Endothelial cell of umbilical vein (primary cell): ENCODE measurements at regions not wholly inside any gene's neighbourhood (a gene's known extent, or its start where the extent isn't known, plus 50 kb on each side); places are given as distances from the start of the nearest gene placed in this dataset.
A peak's percentile ranks its signal among the peaks of the same experiment; 100 is the strongest.

Source experiments
- BruUV-seq: library from RNA; stranded (reverse); fragments of 400-500 nt; replicated peaks from 2 replicates; lab custom pipeline; 2021; lab: Mats Ljungman, UMichigan
- CTCF ChIA-PET: fragments of 300-600, 350-600 bp; sonication (Branson Sonifier 250); formaldehyde crosslinking; loops from one replicate; lab custom pipeline; 2021; ENCODE audit warnings: antibody characterized with exemption, inconsistent platforms; lab: Charles Lee
- POLR2A ChIA-PET: fragments of 300-600, 350-600 bp; sonication (Branson Sonifier 250); formaldehyde crosslinking; loops from one replicate; lab custom pipeline; 2021; ENCODE audit warnings: antibody characterized with exemption, inconsistent platforms; lab: Charles Lee
- DNase-seq: peaks from one replicate; pipeline ENCODE4 v3.0.0-alpha.2; 2011; ENCODE audit warnings: low read depth, low spot score
- FAIRE-seq: peaks from 2 replicates; lab custom pipeline; 2011; peaks lifted over from hg19 to GRCh38; lab: Jason Lieb, UNC
- H2AFZ ChIP-seq: 2 replicates; pipeline ENCODE4 v1.6.0; 2012; ENCODE audit warnings: low read depth, low read length, control low read depth, inconsistent platforms
- H3K27ac ChIP-seq: 2 replicates; pipeline ENCODE4 v1.5.1; 2011; ENCODE audit warnings: low read depth, mild to moderate bottlenecking, control low read depth, low read length, moderate library complexity; ENCODE audit not compliant: insufficient read depth
- H3K27me3 ChIP-seq, 2 experiments: 2 replicates each; pipeline versions ENCODE4 v1.6.0 to v1.6.1; 2011; ENCODE audit warnings: low read length in 2 of 2, mixed read lengths in 1 of 2; ENCODE audit not compliant: control insufficient read depth in 2 of 2, insufficient read depth in 2 of 2
- H3K36me3 ChIP-seq, 2 experiments: 2 replicates in 1 of 2; 3 replicates in 1 of 2; pipeline ENCODE4 v1.5.1; 2011; ENCODE audit warnings: low read length in 2 of 2, mild to moderate bottlenecking in 1 of 2, moderate library complexity in 1 of 2; ENCODE audit not compliant: control insufficient read depth in 2 of 2, insufficient read depth in 2 of 2; ENCODE audit errors: extremely low read depth in 1 of 2
- H3K4me1 ChIP-seq: 3 replicates; pipeline ENCODE4 v1.5.1; 2011; ENCODE audit warnings: mild to moderate bottlenecking, low read length; ENCODE audit not compliant: control insufficient read depth, insufficient read depth; ENCODE audit errors: extremely low read depth
- H3K4me2 ChIP-seq: 2 replicates; pipeline ENCODE4 v1.6.1; 2011; ENCODE audit warnings: low read length, control low read depth, mixed read lengths; ENCODE audit not compliant: insufficient read depth
- H3K4me3 ChIP-seq, 3 experiments: fragments of 200-600 bp in 1 of 3; sonication (generic), shearing (Covaris generic) in 1 of 3; replicated peaks in 1 of 3; 2 replicates each; pipeline ENCODE4 v1.5.1; 2011 to 2016; ENCODE audit warnings: control low read depth in 3 of 3, low read length in 3 of 3, mild to moderate bottlenecking in 2 of 3, inconsistent platforms in 1 of 3, low read depth in 1 of 3, moderate library complexity in 1 of 3; ENCODE audit not compliant: insufficient read depth in 1 of 3
- H3K79me2 ChIP-seq: 2 replicates; pipeline ENCODE4 v1.6.0; 2012; ENCODE audit warnings: low read length, inconsistent platforms; ENCODE audit not compliant: control insufficient read depth, insufficient read depth
- H3K9ac ChIP-seq: replicated peaks from 2 replicates; pipeline ENCODE3; 2011; ENCODE audit warnings: low read length, control low read depth; ENCODE audit not compliant: insufficient read depth; ENCODE audit errors: extremely low read depth
- H3K9me1 ChIP-seq: replicated peaks from 3 replicates; pipeline ENCODE4 v1.6.0; 2011; ENCODE audit warnings: mild to moderate bottlenecking, low read length; ENCODE audit not compliant: control insufficient read depth, insufficient read depth; ENCODE audit errors: extremely low read depth
- H3K9me3 ChIP-seq: replicated peaks from 2 replicates; pipeline ENCODE4 v1.5.1; 2012; ENCODE audit warnings: low read length, inconsistent platforms; ENCODE audit not compliant: control insufficient read depth, insufficient read depth
- H4K20me1 ChIP-seq: replicated peaks from 2 replicates; pipeline ENCODE3; 2011; ENCODE audit warnings: mild to moderate bottlenecking, low read length; ENCODE audit not compliant: control insufficient read depth, insufficient read depth; ENCODE audit errors: extremely low read depth
- CTCF ChIP-seq, 2 donors: IDR thresholded peaks; 1 replicate in 1 of 2; 2 replicates in 1 of 2; pipeline ENCODE4 v1.5.1; 2011; ENCODE audit warnings: low read length in 2 of 2, mild to moderate bottlenecking in 2 of 2, moderate library complexity in 2 of 2, control low read depth in 1 of 2, inconsistent platforms in 1 of 2, low read depth in 1 of 2; ENCODE audit not compliant: insufficient read depth in 1 of 2; ENCODE audit errors: extremely low read depth in 1 of 2
- EZH2 ChIP-seq: IDR thresholded peaks from 2 replicates; pipeline ENCODE4 v1.6.1; 2012; ENCODE audit warnings: borderline replicate concordance, low read depth, mild to moderate bottlenecking, moderate library complexity, low read length, inconsistent platforms; ENCODE audit not compliant: severe bottlenecking
- FOS ChIP-seq: IDR thresholded peaks from 2 replicates; pipeline ENCODE4 v1.6.1; 2011; ENCODE audit warnings: mild to moderate bottlenecking, low read length, moderate library complexity, borderline replicate concordance; ENCODE audit not compliant: insufficient read depth
- GATA2 ChIP-seq: IDR thresholded peaks from 2 replicates; pipeline ENCODE4 v1.7.0; 2011; ENCODE audit warnings: low read depth, mild to moderate bottlenecking, moderate library complexity, mixed read lengths, low read length; ENCODE audit not compliant: insufficient read length, insufficient read depth
- JUN ChIP-seq: IDR thresholded peaks from 2 replicates; pipeline ENCODE4 v1.6.1; 2011; ENCODE audit warnings: borderline replicate concordance, low read depth; ENCODE audit not compliant: insufficient read length, insufficient read depth
- MAX ChIP-seq: IDR thresholded peaks from 2 replicates; pipeline ENCODE4 v1.6.1; 2011; ENCODE audit not compliant: insufficient read depth, insufficient read length
- MYC ChIP-seq: IDR thresholded peaks from one replicate; pipeline ENCODE4 v1.6.1; 2011; ENCODE audit warnings: mild to moderate bottlenecking, low read depth, low read length
- POLR2A ChIP-seq: IDR thresholded peaks from 2 replicates; pipeline ENCODE4 v1.6.1; 2012; ENCODE audit warnings: low read depth, mild to moderate bottlenecking, control low read depth, low read length
- POLR2AphosphoS5 ChIP-seq: IDR thresholded peaks from 2 replicates; pipeline ENCODE4 v1.6.1; 2012; ENCODE audit warnings: low read depth, mild to moderate bottlenecking, control low read depth, low read length, moderate library complexity; ENCODE audit not compliant: insufficient read depth
- dilution Hi-C: fragments of 300-500 bp; cut with MboI; formaldehyde crosslinking; loops from one replicate; pipeline ENCODE4 v1.15.0; 2019; ENCODE audit warnings: low sequenced_read_pairs; ENCODE audit not compliant: extremely low pct_ligation_motif_present
- intact Hi-C: fragments of 100-400 bp; cut with micrococcal nuclease; formaldehyde crosslinking; loops from one replicate; pipeline ENCODE4 v1.10.0; 2022

DNA sequence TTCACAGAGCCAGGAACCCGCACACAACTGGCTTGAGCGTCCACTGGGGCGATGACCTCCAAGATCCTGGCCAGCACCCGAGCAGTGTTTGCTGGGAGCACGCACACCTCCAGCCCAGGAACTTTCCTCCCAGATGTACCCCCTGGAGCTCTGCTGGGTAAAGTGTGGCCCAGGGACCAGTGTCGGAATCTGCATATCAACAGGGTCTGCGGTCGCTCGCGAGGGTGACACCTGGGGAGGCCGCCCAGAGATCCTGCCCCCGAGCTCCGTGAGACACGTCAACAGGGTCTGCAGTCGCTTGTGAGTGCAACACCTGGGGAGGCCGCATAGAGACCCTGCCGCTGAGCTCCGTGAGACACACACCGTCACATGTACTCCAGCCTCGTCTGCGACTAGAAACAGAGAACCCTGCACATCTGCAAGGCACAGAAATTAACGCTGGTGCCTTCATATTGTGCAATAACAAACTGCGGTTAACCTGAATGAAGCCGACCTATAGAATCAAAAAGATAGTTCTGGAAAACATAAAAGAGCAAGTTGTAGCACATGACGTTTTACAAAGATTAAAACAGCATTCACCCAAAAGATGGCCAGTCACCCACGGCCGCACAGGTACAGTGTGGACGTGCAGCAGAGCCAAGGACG lies 172.4 kb downstream of the BRD1 start:
- no peaks in the 10 kb centered on the region for H3K27me3 ChIP-seq
- DNase-seq (no peak), FAIRE-seq (no peak)
- ChIA-PET POLR2A (no interaction called here), CTCF (interaction anchor here (5.0 kb wide), 1 partner anchor 22 kb away, joined by 28 read pairs; no protein-coding TSS in a partner anchor)
- TSS peak; percentile 5 for BruUV-seq
- peaks cover 30% of the 10 kb centered on the region for H3K4me1 ChIP-seq
- peaks cover 0 to 3% of the 10 kb centered on the region in 2 experiments for H3K36me3 ChIP-seq
- no peaks in the 10 kb centered on the region for H3K9me1 ChIP-seq
- no peak overlapping the region for H2AFZ ChIP-seq
- intact Hi-C loops: no loop called here
- dilution Hi-C loops: no loop called here
- H3K79me2 ChIP-seq: peaks cover 48% of the 10 kb centered on the region
- TF ChIP-seq MAX (no peak), FOS (no peak), MYC (no peak), POLR2A (no peak), CTCF (IDR thresholded peaks at IDR 0.05; ENCODE audit: extremely low read depth in 1 of 2, insufficient read depth in 1 of 2, low read depth in 1 of 2, low read length in 2 of 2) (no peak), EZH2 (no peak), GATA2 (no peak), POLR2AphosphoS5 (no peak), JUN (no peak)
- peak overlapping the region in 1 of 3 experiments; percentile 9 for H3K4me3 ChIP-seq
- no peaks in the 10 kb centered on the region for H3K9me3 ChIP-seq
- H3K27ac ChIP-seq: no peak overlapping the region
- H3K9ac ChIP-seq: no peak overlapping the region
- H4K20me1 ChIP-seq: no peaks in the 10 kb centered on the region
- peak overlapping the region; percentile 56 for H3K4me2 ChIP-seq
